IMR-90 (cell line): ENCODE measurements at regions not wholly inside any gene's neighbourhood (a gene's known extent, or its start where the extent isn't known, plus 50 kb on each side); places are given as distances from the start of the nearest gene placed in this dataset.

Experiments used
- ATAC-seq: fragments of 200-7000 bp; cut with Tn5 transposase; 2 replicates; pipeline ENCODE4 v1.9.1; 2020; ENCODE audit warnings: low read depth, mild to moderate bottlenecking, moderate library complexity
- BruUV-seq: library from RNA; stranded (reverse); fragments of 400-500 nt; replicated peaks from 2 replicates; lab custom pipeline; 2021; lab: Mats Ljungman, UMichigan
- CTCF ChIA-PET: fragments of 300-600 bp; formaldehyde crosslinking; extraction: SDS; loops from one replicate; lab custom pipeline; 2021; ENCODE audit warnings: antibody characterized with exemption; lab: Yijun Ruan, JAX
- POLR2A ChIA-PET: fragments of 300-600 bp; sonication (Branson Sonifier 250); formaldehyde crosslinking; loops from one replicate; lab custom pipeline; 2022; ENCODE audit warnings: antibody characterized with exemption; ENCODE audit not compliant: unreplicated experiment; lab: Charles Lee
- DNase-seq: peaks from one replicate; pipeline ENCODE4 v3.0.0; 2013
- H2AFZ ChIP-seq: replicated peaks from 2 replicates; pipeline ENCODE3; 2013; ENCODE audit warnings: low read length, mild to moderate bottlenecking; ENCODE audit not compliant: poor library complexity
- H2AK5ac ChIP-seq: 2 replicates; pipeline ENCODE4 v1.6.1; 2013; ENCODE audit warnings: low read depth, low read length, inconsistent platforms
- H2AK9ac ChIP-seq: replicated peaks from 2 replicates; pipeline ENCODE3; 2013; ENCODE audit warnings: mild to moderate bottlenecking, low read depth, low read length, moderate library complexity; ENCODE audit not compliant: poor library complexity
- H2BK120ac ChIP-seq: 2 replicates; pipeline ENCODE4 v1.6.1; 2013; ENCODE audit warnings: low read depth, low read length, inconsistent platforms
- H2BK15ac ChIP-seq: 3 replicates; pipeline ENCODE4 v1.6.1; 2013; ENCODE audit warnings: low read depth, low read length, inconsistent platforms
- H2BK20ac ChIP-seq: 2 replicates; pipeline ENCODE4 v1.6.1; 2013; ENCODE audit warnings: low read depth, mild to moderate bottlenecking, inconsistent platforms, low read length, moderate library complexity
- H2BK5ac ChIP-seq: 2 replicates; pipeline ENCODE4 v1.6.1; 2013; ENCODE audit warnings: mild to moderate bottlenecking, low read depth, low read length, inconsistent platforms; ENCODE audit not compliant: poor library complexity, severe bottlenecking
- H3K14ac ChIP-seq: replicated peaks from 2 replicates; pipeline ENCODE4 v1.6.1; 2013; ENCODE audit warnings: low read depth, low read length, inconsistent platforms
- H3K18ac ChIP-seq: 2 replicates; pipeline ENCODE4 v1.6.1; 2013; ENCODE audit warnings: low read depth, low read length, control low read depth
- H3K23ac ChIP-seq: 2 replicates; pipeline ENCODE4 v1.6.1; 2013; ENCODE audit warnings: low read depth, low read length, inconsistent platforms
- H3K27ac ChIP-seq: 2 replicates; pipeline ENCODE4 v1.5.1; 2013; ENCODE audit warnings: mild to moderate bottlenecking, control low read depth, low read length; ENCODE audit not compliant: insufficient read depth
- H3K27me3 ChIP-seq: 2 replicates; pipeline ENCODE4 v1.6.1; 2013; ENCODE audit warnings: low read length; ENCODE audit not compliant: control insufficient read depth, insufficient read depth
- H3K36me3 ChIP-seq: 2 replicates; pipeline ENCODE4 v1.6.1; 2013; ENCODE audit warnings: low read length, mixed read lengths; ENCODE audit not compliant: control insufficient read depth, insufficient read depth
- H3K4ac ChIP-seq: 2 replicates; pipeline ENCODE4 v1.6.1; 2013; ENCODE audit warnings: low read depth, low read length, inconsistent platforms
- H3K4me1 ChIP-seq: 2 replicates; pipeline ENCODE4 v1.6.1; 2013; ENCODE audit warnings: low read length, mixed read lengths; ENCODE audit not compliant: control insufficient read depth, insufficient read depth
- H3K4me2 ChIP-seq: 2 replicates; pipeline ENCODE4 v1.6.1; 2013; ENCODE audit warnings: low read depth, mild to moderate bottlenecking, control low read depth, low read length, moderate library complexity
- H3K4me3 ChIP-seq: 2 replicates; pipeline ENCODE4 v1.5.1; 2013; ENCODE audit warnings: low read depth, mild to moderate bottlenecking, control low read depth, low read length, moderate library complexity; ENCODE audit not compliant: insufficient read depth
- H3K56ac ChIP-seq: 2 replicates; pipeline ENCODE4 v1.6.1; 2013; ENCODE audit warnings: low read length, inconsistent platforms; ENCODE audit not compliant: insufficient read depth; ENCODE audit errors: extremely low read depth
- H3K79me1 ChIP-seq, 2 experiments: 2 replicates each; pipeline ENCODE4 v1.6.1; 2013; ENCODE audit warnings: low read length in 2 of 2, inconsistent platforms in 1 of 2, low read depth in 1 of 2
- H3K9ac ChIP-seq: 2 replicates; pipeline ENCODE4 v1.6.1; 2013; ENCODE audit warnings: low read depth, low read length, control low read depth
- H3K9me1 ChIP-seq: 2 replicates; pipeline ENCODE4 v1.6.1; 2013; ENCODE audit warnings: low read length, inconsistent platforms; ENCODE audit not compliant: insufficient read depth
- H3K9me3 ChIP-seq: 2 replicates; pipeline ENCODE4 v1.6.1; 2013; ENCODE audit warnings: low read length; ENCODE audit not compliant: control insufficient read depth, insufficient read depth
- H4K20me1 ChIP-seq: 2 replicates; pipeline ENCODE4 v1.6.1; 2013; ENCODE audit warnings: low read length, inconsistent platforms; ENCODE audit not compliant: insufficient read depth
- H4K5ac ChIP-seq: 2 replicates; pipeline ENCODE4 v1.6.1; 2013; ENCODE audit warnings: mild to moderate bottlenecking, low read depth, low read length, control low read depth
- H4K8ac ChIP-seq, 2 experiments: 2 replicates each; pipeline ENCODE4 v1.6.1; 2013; ENCODE audit warnings: low read depth in 2 of 2, low read length in 2 of 2, control low read depth in 1 of 2, inconsistent platforms in 1 of 2
- H4K91ac ChIP-seq: 2 replicates; pipeline ENCODE4 v1.6.1; 2013; ENCODE audit warnings: low read depth, low read length, inconsistent platforms; ENCODE audit not compliant: insufficient read depth
- BHLHE40 ChIP-seq: fragments of 150-350 bp; IDR thresholded peaks from 2 replicates; pipeline ENCODE4 v1.6.1; 2016; ENCODE audit warnings: mild to moderate bottlenecking, low read depth, low read length
- CEBPB ChIP-seq: IDR thresholded peaks from 2 replicates; pipeline ENCODE4 v1.6.1; 2012; ENCODE audit warnings: low read depth, low read length, improper control_type of control experiment
- CHD1 ChIP-seq: IDR thresholded peaks from 2 replicates; pipeline ENCODE4 v1.6.1; 2012; ENCODE audit warnings: low read depth, low read length, improper control_type of control experiment
- CTCF ChIP-seq: conservative IDR thresholded peaks from 2 replicates; pipeline ENCODE4 v1.5.1; 2012; ENCODE audit warnings: mild to moderate bottlenecking, low read depth, low read length, improper control_type of control experiment
- FOS ChIP-seq: fragments of 150-350 bp; IDR thresholded peaks from 2 replicates; pipeline ENCODE4 v1.6.1; 2016; ENCODE audit warnings: low read depth, low read length
- MAFK ChIP-seq: IDR thresholded peaks from 2 replicates; pipeline ENCODE4 v1.6.1; 2012; ENCODE audit warnings: low read depth, low read length, improper control_type of control experiment
- MAZ ChIP-seq: IDR thresholded peaks from 2 replicates; pipeline ENCODE4 v1.6.1; 2012; ENCODE audit warnings: low read depth, mild to moderate bottlenecking, low read length, improper control_type of control experiment, moderate library complexity, borderline replicate concordance
- MXI1 ChIP-seq: IDR thresholded peaks from 2 replicates; pipeline ENCODE4 v1.6.1; 2012; ENCODE audit warnings: low read depth, mild to moderate bottlenecking, low read length, moderate library complexity, borderline replicate concordance
- NFE2L2 ChIP-seq: fragments of 150-350 bp; IDR thresholded peaks from 2 replicates; pipeline ENCODE4 v1.6.1; 2016; ENCODE audit warnings: low read depth, mild to moderate bottlenecking, low read length
- POLR2A ChIP-seq: IDR thresholded peaks from 2 replicates; pipeline ENCODE4 v1.6.1; 2012; ENCODE audit warnings: mild to moderate bottlenecking, low read depth, low read length
- RAD21 ChIP-seq: IDR thresholded peaks from 2 replicates; pipeline ENCODE4 v1.6.1; 2012; ENCODE audit warnings: low read length, improper control_type of control experiment
- RCOR1 ChIP-seq: IDR thresholded peaks from 2 replicates; pipeline ENCODE4 v1.6.1; 2012; ENCODE audit warnings: mild to moderate bottlenecking, low read length, improper control_type of control experiment; ENCODE audit not compliant: insufficient replicate concordance
- RFX5 ChIP-seq: IDR thresholded peaks from 2 replicates; pipeline ENCODE4 v1.8.0; 2012; ENCODE audit warnings: low read depth, mild to moderate bottlenecking, low read length, moderate library complexity
- SMC3 ChIP-seq: fragments of 150-350 bp; IDR thresholded peaks from 2 replicates; pipeline ENCODE4 v1.6.1; 2016; ENCODE audit warnings: low read depth, mild to moderate bottlenecking, antibody characterized with exemption, low read length, moderate library complexity
- USF2 ChIP-seq: fragments of 150-350 bp; IDR thresholded peaks from 2 replicates; pipeline ENCODE4 v1.6.1; 2017; ENCODE audit warnings: mild to moderate bottlenecking, antibody characterized with exemption, low read length, low read depth
- WGBS, 2 experiments: methylation state at CpG; one replicate each; pipeline versions ENCODE4 v1.1.5 to v1.1.7; 2013; ENCODE audit warnings: missing lambda C conversion rate in 2 of 2; ENCODE audit not compliant: insufficient read length in 1 of 2; ENCODE audit errors: extremely low coverage in 2 of 2; 5-methylcytosine and 5-hydroxymethylcytosine counted together
- dilution Hi-C: fragments of 300-500 bp; cut with HindIII; formaldehyde crosslinking; loops from one replicate; pipeline ENCODE4 v1.14.3; 2018; ENCODE audit warnings: low sequenced_read_pairs; ENCODE audit not compliant: unreplicated experiment
- in situ Hi-C: fragments of 300-500 bp; cut with MboI; formaldehyde crosslinking; loops from 3 replicates; pipeline ENCODE4 v1.14.3; 2019; ENCODE audit warnings: low sequenced_read_pairs, inconsistent platforms, mixed read lengths
- intact Hi-C: fragments of 100-400 bp; cut with micrococcal nuclease; formaldehyde crosslinking; loops from 2 replicates; pipeline ENCODE4 v1.10.0; 2022
- TF ChIP-seq, protein P1 (sequence below): fragments of 150-350 bp; IDR thresholded peaks from 2 replicates; pipeline ENCODE4 v1.6.1; 2016; ENCODE audit warnings: low read depth, mild to moderate bottlenecking, low read length, moderate library complexity, borderline replicate concordance

GRCh38 chr6:102411796-102412195 is 1018.3 kb downstream of the GRIK2 start:
- no peak overlapping the region for H2BK5ac ChIP-seq
- H3K4ac ChIP-seq = no peak overlapping the region
- H2BK20ac ChIP-seq = no peak overlapping the region
- H4K5ac ChIP-seq = no peak overlapping the region
- H2AFZ ChIP-seq = no peak overlapping the region
- no peak overlapping the region for H3K9ac ChIP-seq
- dilution Hi-C loops (no loop called here), intact Hi-C loops (no loop called here), in situ Hi-C loops (no loop called here)
- BruUV-seq = no TSS peak
- H3K56ac ChIP-seq = no peak overlapping the region
- 0 out of 2 replicates have a peak, but pooled peaks cover 2% of the 10 kb centered on the region for H3K9me3 ChIP-seq
- no peaks in the 10 kb centered on the region for H3K27me3 ChIP-seq
- CTCF ChIA-PET = no interaction called here
- H2BK15ac ChIP-seq = no peak overlapping the region
- no peak overlapping the region for H3K14ac ChIP-seq
- no peak overlapping the region for H2AK9ac ChIP-seq
- H4K91ac ChIP-seq = no peak overlapping the region
- no peak overlapping the region for H3K4me3 ChIP-seq
- H3K18ac ChIP-seq = no peak overlapping the region
- no peak overlapping the region for H3K4me2 ChIP-seq
- no peaks in the 10 kb centered on the region for H3K79me1 ChIP-seq
- DNase-seq = no peak
- H3K27ac ChIP-seq = no peak overlapping the region
- no peaks in the 10 kb centered on the region for H3K36me3 ChIP-seq
- ATAC-seq = no peak
- TF ChIP-seq CHD1 (no peak), SMC3 (no peak), POLR2A (no peak), NFE2L2 (no peak), RAD21 (no peak), BHLHE40 (no peak), CTCF (no peak), RCOR1 (no peak), MXI1 (no peak), RFX5 (no peak), MAZ (no peak), USF2 (no peak), FOS (no peak), MAFK (no peak), CEBPB (no peak)
- TF ChIP-seq, protein P1, sequence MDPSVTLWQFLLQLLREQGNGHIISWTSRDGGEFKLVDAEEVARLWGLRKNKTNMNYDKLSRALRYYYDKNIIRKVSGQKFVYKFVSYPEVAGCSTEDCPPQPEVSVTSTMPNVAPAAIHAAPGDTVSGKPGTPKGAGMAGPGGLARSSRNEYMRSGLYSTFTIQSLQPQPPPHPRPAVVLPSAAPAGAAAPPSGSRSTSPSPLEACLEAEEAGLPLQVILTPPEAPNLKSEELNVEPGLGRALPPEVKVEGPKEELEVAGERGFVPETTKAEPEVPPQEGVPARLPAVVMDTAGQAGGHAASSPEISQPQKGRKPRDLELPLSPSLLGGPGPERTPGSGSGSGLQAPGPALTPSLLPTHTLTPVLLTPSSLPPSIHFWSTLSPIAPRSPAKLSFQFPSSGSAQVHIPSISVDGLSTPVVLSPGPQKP = no peak
- H4K8ac ChIP-seq = no peak overlapping the region
- no CpG with 5 or more reads among the region's 3 CpGs for WGBS, 2 experiments
- H3K9me1 ChIP-seq = no peaks in the 10 kb centered on the region
- POLR2A ChIA-PET = no interaction called here
- no peaks in the 10 kb centered on the region for H4K20me1 ChIP-seq
- no peaks in the 10 kb centered on the region for H3K4me1 ChIP-seq
- no peak overlapping the region for H3K23ac ChIP-seq
- H2BK120ac ChIP-seq = no peak overlapping the region
- no peak overlapping the region for H2AK5ac ChIP-seq
